ENCODE measurements at regions not wholly inside any gene's neighbourhood (a gene's known extent, or its start where the extent isn't known, plus 50 kb on each side); places are given as distances from the start of the nearest gene placed in this dataset.

DNA sequence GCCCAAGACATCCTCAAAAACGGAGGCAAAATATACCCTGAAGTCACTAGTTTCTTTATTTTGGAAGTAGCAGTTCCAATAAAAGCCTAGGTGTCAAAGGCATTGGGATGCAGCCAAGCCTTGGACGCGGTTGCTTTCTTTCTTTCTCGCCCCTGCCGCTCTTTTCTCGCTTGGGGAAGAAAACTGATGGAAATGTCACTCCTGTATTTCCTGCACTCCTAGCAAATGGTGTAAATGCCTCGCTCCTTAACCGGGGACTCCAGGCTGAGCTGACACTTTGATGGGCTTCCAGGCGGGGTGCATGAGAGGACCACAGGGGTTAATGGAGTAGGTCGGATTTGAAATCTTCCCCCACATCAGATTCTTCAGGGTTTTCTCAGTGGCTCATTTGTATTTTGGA, 114.1 kb downstream of the FOXL1 start:
- no peak overlapping the region for H3K4me3 ChIP-seq
- H3K4me1 ChIP-seq: no peaks in the 10 kb centered on the region
- peaks cover 0 to 4% (median 0%) of the 10 kb centered on the region in 3 donors for H3K27me3 ChIP-seq (ENCODE audit: insufficient read depth in 3 of 3, low read length in 2 of 3)
- intact Hi-C loops (cut with DNase I): no loop called here
- WGBS, 3 donors: 33 to 58% (median 52%) methylated on average over 10 of the region's 10 CpGs
- TF ChIP-seq, protein P1, sequence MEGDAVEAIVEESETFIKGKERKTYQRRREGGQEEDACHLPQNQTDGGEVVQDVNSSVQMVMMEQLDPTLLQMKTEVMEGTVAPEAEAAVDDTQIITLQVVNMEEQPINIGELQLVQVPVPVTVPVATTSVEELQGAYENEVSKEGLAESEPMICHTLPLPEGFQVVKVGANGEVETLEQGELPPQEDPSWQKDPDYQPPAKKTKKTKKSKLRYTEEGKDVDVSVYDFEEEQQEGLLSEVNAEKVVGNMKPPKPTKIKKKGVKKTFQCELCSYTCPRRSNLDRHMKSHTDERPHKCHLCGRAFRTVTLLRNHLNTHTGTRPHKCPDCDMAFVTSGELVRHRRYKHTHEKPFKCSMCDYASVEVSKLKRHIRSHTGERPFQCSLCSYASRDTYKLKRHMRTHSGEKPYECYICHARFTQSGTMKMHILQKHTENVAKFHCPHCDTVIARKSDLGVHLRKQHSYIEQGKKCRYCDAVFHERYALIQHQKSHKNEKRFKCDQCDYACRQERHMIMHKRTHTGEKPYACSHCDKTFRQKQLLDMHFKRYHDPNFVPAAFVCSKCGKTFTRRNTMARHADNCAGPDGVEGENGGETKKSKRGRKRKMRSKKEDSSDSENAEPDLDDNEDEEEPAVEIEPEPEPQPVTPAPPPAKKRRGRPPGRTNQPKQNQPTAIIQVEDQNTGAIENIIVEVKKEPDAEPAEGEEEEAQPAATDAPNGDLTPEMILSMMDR (IDR thresholded peaks at IDR 0.05): no peak
- DNase-seq (no peak), ATAC-seq (no peak)
- H3K9me3 ChIP-seq: no peaks in the 10 kb centered on the region
- no peak overlapping the region for H3K27ac ChIP-seq
- H3K36me3 ChIP-seq (ENCODE audit: insufficient read depth in 1 of 2, low read depth in 1 of 2): no peaks in the 10 kb centered on the region

DNA sequence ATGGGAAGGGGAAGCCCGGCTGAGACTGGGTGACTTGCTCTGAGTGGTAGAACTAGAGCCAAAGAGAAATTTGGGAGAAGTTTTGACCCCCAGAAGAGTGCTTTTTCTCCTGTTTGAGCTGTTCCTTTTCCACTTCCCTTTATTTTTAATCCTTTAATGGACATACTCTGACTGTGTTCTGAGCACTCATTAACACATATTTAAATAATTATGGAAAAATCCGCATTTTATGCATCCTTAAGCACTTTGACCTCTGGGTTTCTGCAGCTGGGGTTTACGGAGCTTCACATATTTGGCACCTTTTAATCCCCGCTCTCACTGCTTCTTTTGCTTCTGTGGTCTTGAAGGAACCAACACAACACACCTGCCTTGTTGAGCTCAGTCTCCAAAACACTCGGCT, 114.7 kb downstream of the FOXL1 start:
- 50 to 57% (median 56%) methylated on average over 5 of the region's 5 CpGs for WGBS, 3 donors
- Histone ChIP-seq H3K27me3 (ENCODE audit: insufficient read depth in 3 of 3, low read length in 2 of 3) (peaks cover 0 to 4% (median 0%) of the 10 kb centered on the region in 3 donors), H3K27ac (no peak overlapping the region), H3K4me3 (no peak overlapping the region), H3K36me3 (ENCODE audit: insufficient read depth in 1 of 2, low read depth in 1 of 2) (no peaks in the 10 kb centered on the region), H3K4me1 (no peaks in the 10 kb centered on the region), H3K9me3 (no peaks in the 10 kb centered on the region)
- no peak for ATAC-seq
- no peak for DNase-seq
- TF ChIP-seq, protein P1 (IDR thresholded peaks at IDR 0.05): no peak
- intact Hi-C loops (cut with DNase I): no loop called here

DNA sequence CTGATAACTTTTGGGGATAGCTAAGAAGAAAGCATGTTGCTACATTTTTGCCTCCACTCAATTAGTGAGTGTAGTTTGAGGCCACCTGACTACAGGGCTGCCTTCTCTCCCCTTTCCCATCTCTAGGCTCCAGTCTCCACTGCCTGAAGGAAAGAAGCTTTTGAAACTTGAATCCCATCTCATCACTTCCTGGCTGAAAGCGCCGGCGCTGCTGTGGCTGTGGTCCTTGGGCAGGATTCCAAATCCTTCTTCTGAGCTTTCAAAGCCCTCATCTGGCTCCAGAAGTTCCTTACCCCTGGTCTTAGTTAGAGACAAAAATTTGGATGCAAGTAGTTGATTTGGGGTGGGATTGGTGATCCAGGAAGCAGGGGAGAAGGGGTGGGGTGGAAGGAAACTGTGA, 119.4 kb downstream of the FOXL1 start:
- H3K36me3 ChIP-seq (ENCODE audit: insufficient read depth in 1 of 2, low read depth in 1 of 2): no peaks in the 10 kb centered on the region
- peaks cover 0 to 6% (median 0%) of the 10 kb centered on the region in 3 donors for H3K27me3 ChIP-seq (ENCODE audit: insufficient read depth in 3 of 3, low read length in 2 of 3)
- no peaks in the 10 kb centered on the region for H3K4me1 ChIP-seq
- ATAC-seq: no peak
- WGBS, 3 donors: 6 to 11% (median 8%) methylated on average over 3 of the region's 3 CpGs
- TF ChIP-seq, protein P1 (IDR thresholded peaks at IDR 0.05): no peak
- H3K4me3 ChIP-seq: no peak overlapping the region
- intact Hi-C loops (cut with DNase I): no loop called here
- H3K9me3 ChIP-seq: no peaks in the 10 kb centered on the region
- no peak for DNase-seq
- H3K27ac ChIP-seq: no peak overlapping the region

DNA sequence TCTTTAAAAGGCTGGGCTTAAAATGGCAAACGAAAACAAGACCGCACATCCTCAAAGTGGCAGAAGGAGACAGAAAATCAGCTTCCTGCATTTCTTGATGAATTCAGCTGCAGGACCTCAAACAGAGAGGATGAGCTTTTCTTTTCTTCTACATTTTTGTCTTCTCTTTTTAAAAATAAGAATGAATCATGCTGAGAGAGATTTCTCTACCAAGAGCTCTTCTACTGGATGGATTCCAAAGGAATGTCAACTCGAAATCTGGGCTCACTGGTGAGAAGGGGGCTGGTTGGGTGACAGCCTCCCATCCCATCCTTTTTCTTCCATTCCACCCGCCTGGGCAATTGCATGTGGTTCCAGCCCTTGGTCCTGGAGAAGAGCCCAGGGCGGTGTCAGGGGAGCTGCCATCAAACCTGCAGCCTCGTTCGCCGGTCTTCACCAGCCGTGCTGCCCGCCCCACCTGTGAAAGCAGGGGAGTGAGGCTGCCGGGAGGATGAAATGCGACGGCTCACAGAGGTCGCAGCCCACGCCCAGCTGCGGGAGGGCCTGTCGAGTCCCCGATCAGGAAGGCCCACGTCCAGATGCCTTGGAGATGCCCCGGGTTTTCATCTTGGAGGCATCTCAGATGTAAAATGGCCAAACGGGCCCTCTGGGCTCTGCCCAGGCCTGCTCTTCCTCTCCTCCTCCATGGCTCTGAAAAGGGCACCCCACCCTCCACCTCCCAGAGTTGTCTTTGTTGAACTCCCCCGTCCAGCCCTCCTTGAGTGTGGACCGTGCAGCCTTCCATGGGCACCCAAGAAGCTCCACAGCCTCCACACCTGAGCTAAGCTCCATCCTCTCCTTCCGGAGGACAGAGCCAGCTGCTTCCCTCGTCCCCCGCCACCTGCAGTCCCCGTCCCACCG, 121.9 kb downstream of the FOXL1 start:
- 78 to 79% (median 78%) methylated on average over 28 of the region's 28 CpGs for whole genome bisulfite sequencing, 3 donors
- no peak for DNase-seq
- Histone ChIP-seq H3K27ac (no peak overlapping the region), H3K4me3 (no peak overlapping the region), H3K27me3 (ENCODE audit: insufficient read depth in 3 of 3, low read length in 2 of 3) (peaks cover 0 to 4% (median 0%) of the 10 kb centered on the region in 3 donors), H3K36me3 (ENCODE audit: insufficient read depth in 1 of 2, low read depth in 1 of 2) (no peaks in the 10 kb centered on the region), H3K4me1 (no peaks in the 10 kb centered on the region), H3K9me3 (no peaks in the 10 kb centered on the region)
- intact Hi-C loops (cut with DNase I): no loop called here
- TF ChIP-seq, protein P1 (IDR thresholded peaks at IDR 0.05): no peak
- no peak for ATAC-seq

Data from psoas muscle (tissue), 7 donors.